NB4 (cell line): ENCODE measurements at regions not wholly inside any gene's neighbourhood (a gene's known extent, or its start where the extent isn't known, plus 50 kb on each side); places are given as distances from the start of the nearest gene placed in this dataset.

Source experiments
- CTCF ChIP-seq: IDR thresholded peaks from one replicate; pipeline ENCODE4 v1.5.1; 2012; ENCODE audit warnings: low read depth, low read length
- POLR2A ChIP-seq: IDR thresholded peaks from 2 replicates; pipeline ENCODE4 v1.6.1; 2011; ENCODE audit warnings: mild to moderate bottlenecking; ENCODE audit not compliant: insufficient read length; ENCODE audit errors: extremely low read depth
- TF ChIP-seq, protein P1 (sequence below): IDR thresholded peaks from 2 replicates; pipeline ENCODE4 v1.6.1; 2011; ENCODE audit warnings: low read depth, low read length

DNA sequence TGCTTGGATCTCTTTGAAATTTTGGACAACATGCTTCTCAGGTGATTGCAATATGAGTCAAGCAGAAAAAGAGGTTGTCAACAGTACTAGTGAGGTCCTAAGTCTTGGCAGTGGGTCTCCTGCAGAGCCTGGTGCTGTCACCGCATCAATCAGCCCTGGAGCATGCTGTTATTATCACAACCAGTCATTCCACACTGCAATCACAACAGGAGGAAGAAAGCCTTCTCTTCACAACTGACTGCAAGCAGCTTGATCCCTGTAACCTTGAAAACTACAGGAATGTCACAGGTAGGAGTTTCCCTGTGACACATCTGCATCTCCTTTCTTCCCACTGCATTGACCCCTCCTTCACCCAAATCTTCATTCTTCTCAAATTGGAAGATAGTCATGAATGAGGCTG lies 451.1 kb upstream of the ATP11B start:
- TF ChIP-seq CTCF (no peak), POLR2A (no peak)
- TF ChIP-seq, protein P1, sequence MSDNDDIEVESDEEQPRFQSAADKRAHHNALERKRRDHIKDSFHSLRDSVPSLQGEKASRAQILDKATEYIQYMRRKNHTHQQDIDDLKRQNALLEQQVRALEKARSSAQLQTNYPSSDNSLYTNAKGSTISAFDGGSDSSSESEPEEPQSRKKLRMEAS = no peak
